ENCODE measurements at regions not wholly inside any gene's neighbourhood (a gene's known extent, or its start where the extent isn't known, plus 50 kb on each side); places are given as distances from the start of the nearest gene placed in this dataset.
A peak's percentile ranks its signal among the peaks of the same experiment; 100 is the strongest.
"Not testable (repeated sequence)": the region's sequence is repeated elsewhere in the genome, so short reads cannot be mapped to it uniquely, and the experiment has no call there.

DNA sequence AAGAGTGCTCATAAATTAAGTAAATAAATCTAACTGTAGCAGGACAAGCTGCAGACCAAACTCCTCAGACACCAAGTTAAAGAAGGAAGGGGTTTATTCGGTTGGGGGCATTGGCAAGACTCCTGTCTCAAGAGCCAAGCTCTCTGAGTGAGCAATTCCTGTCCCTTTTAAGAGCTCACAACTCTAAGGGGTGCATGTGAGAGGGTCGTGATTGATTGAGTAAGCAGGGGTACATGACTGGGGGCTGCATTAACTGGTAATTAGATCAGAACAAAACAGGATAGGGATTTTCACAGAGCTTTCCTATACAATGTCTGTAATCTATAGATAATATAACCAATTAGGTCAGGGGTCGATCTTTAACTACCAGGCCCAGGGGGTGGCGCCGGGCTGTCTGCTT lies 318.1 kb upstream of the TECRL start:
- not testable (repeated sequence) for DNase-seq (ENCODE audit: low read depth)

DNA sequence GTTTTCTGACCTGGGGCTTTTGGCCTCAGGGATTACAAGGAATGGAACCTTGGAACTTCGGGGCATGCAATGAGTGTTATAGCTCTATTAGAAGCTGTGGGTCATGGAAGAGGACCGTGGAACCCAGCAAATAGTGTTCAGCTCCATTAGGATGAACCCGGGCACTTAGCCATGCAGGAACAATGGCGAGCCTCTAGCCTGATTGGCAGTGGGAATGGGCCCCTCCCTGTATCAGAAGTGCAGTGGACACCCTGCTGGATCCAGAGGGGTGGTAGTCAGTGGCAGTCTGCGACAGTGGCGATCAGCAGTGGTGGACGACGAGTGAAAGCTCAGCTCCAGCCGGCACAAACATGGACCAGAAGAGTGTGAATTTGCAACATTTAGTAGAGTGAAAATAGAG lies 315.4 kb upstream of the TECRL start:
- no peak for DNase-seq (ENCODE audit: low read depth)

DNA sequence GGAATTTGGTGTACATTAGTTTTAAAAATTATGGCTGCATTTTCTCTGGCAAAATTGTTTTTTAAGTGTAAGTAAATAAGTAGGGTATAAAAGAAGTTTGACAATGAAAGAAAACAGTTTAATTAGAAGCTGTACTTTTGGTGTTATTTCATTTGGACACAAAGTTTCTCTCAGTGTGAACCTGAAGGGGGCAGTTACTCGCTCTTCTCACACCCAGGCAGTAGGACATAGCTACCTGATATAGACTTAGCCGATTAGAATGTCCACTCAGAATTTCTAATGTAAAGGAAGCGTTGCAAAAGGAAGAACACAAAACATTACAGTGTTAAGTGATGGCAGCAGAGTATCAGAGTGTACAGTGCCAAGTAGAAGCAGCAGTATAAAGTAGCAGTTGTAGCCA lies 311.9 kb upstream of the TECRL start:
- DNase-seq (ENCODE audit: low read depth), result no peak

DNA sequence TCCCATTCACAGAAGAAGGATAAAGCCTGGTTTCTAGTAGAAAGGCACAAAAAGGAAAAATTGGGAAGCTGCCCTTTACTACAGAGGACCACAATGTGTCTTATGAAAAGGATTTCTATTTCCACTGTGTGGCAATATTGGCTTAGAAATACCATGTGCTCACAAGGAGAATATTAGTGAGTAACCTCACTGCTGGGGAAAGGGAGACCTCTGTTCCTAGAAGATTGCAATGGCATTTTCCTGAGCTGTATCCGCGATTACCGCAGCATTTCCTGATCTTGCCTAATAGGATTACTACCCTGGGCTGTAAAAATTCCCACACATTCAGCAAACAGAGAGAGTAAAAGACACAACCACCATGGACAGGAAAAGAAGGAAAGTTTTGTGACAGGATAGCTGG lies 308.8 kb upstream of the TECRL start:
- peak; percentile 46 for DNase-seq (ENCODE audit: low read depth)

DNA sequence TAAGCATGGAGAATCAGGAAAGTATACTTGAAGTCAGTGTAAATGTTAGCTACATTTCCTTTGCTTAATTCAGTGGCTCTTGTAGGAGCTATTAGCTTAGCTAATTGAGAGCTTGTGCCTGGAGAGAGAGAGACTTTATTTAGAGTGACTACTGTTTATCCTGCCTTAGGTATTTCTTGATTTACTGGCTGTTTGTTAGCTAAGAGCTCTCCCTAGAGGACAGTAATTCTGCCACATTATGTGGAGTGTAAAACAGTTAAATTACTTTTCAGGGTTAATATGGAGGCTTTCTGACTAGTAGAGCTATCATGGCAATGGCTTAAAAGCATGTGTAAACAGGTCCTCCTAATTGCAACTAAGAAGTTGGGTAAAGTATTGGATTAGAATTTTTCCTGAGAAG lies 306.5 kb upstream of the TECRL start:
- DNase-seq (ENCODE audit: low read depth), result no peak

DNA sequence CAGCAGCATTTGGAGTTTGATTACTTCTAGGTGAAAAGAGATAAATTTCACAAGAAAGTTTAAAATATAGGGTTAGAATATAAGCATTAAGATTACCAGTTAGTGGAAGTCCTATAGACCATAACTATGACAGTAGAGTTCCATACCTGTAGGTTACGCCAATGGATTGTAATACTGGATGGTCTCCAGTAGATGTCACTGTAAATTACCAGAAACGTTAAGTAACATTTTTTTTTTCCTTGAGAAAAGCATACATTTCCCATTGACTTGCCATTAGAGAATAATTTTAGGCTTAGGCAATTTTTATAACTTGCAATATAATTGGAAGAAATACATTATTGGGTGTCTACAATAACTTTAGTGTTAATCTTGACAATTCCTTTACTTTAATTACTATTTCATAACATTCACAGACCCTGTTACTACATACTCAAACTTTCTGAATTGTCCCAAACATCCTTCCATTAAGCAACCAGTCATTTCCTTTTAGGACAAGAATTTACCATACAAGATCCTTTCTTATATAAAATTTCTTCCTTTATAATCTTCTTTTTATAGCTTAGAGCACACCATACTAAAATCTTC lies 304.1 kb upstream of the TECRL start:
- DNase-seq (ENCODE audit: low read depth), result peak; percentile 28

DNA sequence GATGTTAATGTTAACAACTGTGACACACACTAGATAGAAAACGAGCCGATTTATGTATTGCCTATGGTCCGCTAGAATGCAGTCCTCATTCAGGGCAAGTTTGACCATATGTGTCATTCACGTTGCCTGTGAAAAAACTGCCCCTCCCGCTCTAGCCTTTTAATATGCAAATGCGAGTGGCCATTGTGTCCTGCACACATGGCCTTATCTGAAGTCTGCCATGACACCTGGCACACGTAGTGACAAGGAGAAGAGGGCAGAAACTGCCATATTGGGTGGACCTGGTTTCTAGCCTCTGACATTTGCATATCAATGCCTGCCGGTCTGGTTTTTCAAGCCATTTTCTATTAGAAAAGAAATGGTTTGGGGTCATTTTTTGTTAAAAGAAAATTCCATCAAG lies 303.3 kb upstream of the TECRL start:
- no peak for DNase-seq (ENCODE audit: low read depth)

DNA sequence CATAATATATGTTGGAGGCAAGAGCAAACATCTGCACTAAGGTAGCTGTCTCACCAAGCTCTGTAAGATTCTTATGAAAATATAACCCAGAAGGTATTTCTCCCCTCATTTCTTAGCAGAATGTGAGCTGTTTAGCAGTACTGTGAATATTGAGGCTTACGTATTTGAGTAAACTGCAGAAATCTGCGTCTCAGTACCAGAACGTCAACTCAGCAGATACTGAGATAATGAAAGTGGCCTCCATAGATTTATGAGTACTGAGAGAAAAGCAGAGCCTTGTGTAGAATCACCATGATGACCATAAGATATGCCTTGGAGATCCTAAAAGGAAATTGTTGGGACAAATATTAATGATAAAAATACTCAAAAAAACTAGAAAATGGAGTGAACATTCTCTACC lies 296.7 kb upstream of the TECRL start:
- DNase-seq (ENCODE audit: low read depth), result no peak

DNA sequence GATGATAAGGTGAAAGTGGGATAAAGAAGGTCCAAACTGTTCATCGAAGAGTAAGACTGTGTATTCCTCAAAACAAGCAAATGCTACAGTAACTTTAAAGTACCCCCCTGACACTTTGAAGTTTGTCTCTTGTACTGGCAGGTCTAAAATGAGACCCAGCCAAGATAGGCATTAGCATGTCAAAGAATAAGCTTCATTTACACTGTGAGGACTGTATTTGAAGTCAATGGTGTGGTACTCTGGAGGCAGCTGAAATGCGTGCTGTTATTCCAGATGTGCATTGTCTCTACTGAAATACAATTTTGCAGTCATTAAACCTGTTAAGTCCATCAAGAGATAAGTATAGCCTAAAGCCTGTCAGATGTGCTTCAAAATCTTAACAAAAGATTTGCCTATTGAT lies 288.9 kb upstream of the TECRL start:
- DNase-seq (ENCODE audit: low read depth), result no peak

DNA sequence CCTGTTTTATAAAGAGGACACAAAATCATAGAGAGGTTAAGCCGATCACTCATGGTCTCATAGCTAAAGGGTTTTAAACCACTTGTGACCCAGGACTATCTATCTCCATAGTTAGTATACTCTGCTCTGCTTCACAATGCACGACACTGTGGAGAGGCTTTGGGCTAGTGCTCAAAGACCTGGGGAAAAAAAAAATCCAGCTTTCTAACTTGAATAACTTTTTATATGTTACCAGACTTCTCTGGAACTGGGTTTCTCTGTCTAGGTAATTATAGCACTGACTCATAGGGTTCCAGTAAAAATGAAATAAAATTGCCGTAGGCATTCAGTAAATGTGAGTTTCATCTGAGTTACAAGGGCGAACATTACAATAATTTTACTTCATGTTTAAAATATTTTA lies 273.7 kb upstream of the TECRL start:
- DNase-seq (ENCODE audit: low read depth), result no peak

DNA sequence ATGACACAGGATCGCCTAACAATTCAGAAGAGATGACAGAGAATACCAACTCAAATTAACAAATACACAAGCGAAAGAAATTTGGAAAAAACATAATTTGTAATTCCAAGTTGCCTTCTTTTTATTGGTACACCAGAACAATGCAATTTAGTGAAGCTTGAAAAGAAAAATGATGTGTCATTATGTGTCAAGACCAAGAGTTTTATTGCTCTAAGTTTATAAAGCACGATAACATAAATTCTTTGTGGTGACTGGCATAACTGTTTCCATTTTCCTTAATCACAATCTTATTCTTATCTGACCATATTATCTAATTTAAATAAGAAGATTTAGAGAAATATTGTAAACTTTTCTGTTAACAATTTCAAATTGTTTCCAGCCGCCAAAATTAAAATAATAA lies 273.2 kb upstream of the TECRL start:
- no peak for DNase-seq (ENCODE audit: low read depth)

DNA sequence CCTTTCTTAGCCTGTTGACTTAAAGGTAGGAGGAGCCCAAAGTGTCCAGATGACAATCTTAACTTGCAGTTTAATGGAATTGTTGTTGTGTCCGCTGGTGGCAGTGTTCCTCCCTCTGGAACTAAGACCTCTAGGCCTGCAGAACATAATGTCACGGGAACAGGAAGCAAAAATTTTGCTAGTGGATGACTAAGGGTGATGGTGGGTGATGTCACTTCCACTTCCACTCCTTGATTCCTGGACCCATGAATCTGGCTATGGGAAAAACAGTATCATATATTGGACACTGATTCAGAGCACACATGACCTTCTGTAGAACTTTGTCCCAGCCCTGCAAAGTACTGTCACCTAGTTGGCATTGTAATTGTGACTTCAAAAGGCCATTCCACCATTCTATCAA lies 263.9 kb upstream of the TECRL start:
- DNase-seq (ENCODE audit: low read depth), result not testable (repeated sequence)

DNA sequence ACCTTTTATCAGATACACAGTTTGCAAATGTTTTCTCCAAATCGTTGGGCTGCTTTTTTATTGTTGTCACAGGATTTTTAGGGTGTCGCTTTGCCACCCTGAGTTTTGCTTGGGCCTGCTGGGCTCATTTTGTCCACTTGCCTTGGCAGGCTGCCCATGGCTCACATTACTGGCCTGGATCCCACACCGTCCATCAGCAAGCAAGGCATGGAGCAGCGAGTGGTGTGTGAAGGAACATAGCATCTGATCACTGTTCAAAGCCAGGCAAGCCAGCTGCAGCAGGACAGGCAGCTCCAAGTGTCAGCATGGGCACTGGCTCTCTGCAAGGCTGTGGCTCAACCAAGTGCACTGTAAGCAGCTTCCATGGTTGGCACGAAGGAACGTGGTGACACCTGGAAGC lies 261.4 kb upstream of the TECRL start:
- no peak for DNase-seq (ENCODE audit: low read depth)

DNA sequence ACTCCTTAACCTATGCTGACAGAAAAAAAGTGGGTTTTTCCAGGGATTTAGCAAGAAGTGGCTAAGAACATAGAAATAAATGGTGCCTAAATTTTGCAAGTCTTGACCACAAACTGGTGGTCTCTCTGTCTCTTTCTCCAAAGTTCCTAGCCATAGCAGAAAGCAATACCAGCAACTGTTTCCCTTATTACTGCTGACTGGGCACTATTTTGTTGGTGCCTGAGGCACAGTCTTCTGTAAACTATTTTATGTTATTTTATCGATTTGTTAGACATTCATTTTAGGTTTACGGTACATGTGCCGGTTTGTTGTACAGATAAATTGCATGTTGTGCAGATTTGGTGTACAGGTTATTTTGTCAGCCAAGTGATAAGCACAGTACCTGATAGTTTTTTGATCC lies 234.6 kb upstream of the TECRL start:
- no peak for DNase-seq (ENCODE audit: low read depth)

DNA sequence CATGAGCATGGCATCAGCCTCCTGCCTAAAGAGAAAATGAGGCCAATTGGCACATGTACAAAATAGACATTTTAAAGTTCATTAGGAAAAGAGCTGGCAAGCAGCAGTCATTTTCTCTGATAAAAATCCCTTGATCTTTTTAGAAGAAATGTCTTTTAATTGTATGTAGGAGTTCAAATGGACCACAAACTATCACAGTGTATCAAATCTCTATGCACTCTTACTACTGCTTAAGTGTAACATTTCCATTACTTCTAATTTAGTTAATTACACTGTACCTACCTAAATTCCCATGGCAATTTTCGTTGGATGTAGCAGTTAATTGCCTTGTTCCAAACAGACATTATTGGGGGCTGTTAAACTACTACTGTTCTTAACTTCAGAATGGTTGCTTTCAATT lies 233.7 kb upstream of the TECRL start:
- no peak for DNase-seq (ENCODE audit: low read depth)

DNA sequence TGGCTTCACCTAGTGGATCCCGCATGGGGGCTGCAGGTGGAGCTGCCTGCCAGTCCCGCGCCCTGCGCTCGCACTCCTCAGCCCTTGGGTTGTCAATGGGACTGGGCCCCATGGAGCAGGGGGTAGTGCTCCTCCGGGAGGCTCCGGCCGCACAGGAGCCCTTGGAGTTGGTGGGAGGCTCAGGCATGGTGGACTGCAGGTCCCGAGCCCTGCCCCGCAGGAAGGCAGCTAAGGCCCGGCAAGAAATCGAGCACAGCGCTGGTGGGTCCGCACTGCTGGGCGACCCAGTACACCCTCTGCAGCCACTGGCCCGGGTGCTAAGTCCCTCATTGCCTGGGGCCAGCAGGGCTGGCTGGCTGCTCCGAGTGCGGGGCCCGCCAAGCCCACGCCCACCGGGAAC lies 231.2 kb upstream of the TECRL start:
- DNase-seq (ENCODE audit: low read depth), result not testable (repeated sequence)

DNA sequence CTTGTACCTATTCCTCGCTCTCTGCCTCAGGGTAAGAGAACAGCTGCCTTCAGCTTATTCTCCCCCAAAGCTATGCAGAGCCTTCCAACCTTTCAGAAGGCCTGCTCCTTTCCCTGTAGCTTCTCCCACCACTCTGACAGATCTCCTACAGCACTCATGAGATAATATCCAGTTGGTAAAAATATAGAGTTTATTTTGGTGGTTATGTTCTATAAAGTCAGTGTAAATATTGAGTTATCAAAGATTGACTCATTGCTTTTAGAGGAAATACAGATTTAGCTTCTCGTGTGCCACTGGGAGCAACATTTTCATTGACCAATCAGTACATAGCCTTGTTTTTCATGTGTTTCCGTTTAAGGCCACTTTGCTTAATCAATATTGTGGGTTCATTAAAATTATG lies 216.2 kb upstream of the TECRL start:
- DNase-seq (ENCODE audit: low read depth), result no peak

DNA sequence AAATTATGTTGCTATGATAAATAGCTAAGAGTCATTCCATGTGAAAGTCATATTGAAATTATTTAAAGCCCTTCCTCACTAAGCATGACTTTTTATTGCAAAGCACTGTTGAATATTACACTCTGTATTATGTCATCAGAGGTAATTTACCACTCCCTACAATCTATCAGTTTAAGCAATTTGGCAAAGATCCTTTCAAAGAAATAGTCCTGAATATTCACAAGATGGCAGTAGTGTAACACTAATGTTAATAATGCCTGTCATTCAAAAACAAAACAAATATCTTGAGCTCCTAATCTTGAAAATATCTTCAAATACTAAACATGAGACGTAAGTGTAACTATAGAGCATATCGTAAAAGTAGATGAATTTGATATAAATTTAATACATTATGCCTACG lies 208.6 kb upstream of the TECRL start:
- DNase-seq (ENCODE audit: low read depth), result no peak

DNA sequence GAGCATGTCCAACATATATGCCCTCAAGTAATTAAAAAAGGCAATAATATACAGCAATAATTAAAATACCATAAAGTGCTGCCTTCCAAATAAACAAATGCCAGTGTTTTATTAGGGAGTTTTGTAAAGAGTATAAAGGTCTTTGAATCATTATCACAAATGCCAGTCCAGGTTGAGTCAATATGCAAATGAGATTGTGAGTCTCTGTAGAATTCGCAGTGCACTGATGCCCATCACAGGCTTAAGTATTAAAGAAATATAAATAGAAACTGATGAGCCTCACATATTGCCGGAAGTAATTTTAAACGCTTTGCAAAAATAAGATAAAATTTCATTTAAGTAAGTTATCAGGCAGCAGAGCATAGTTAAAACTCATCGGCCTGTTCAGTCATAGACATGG lies 205.0 kb upstream of the TECRL start:
- no peak for DNase-seq (ENCODE audit: low read depth)

DNA sequence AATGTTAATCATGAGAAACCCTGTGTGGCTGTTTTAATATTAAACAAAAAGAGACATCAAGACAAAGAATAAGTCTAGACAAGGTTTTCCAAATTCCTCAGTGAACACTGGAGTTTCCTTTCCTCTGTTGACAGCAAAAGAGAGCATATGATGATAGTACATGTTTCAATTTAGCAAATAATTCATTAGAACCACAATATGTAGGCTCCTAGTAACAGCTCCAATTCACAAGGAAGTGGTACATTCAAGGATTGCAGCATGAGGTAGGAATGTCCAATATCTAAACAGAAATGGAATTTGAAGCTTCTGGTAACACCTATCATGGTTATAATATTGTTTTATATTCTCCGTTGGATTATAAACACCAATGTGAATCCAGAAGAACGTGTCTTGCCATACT lies 203.8 kb upstream of the TECRL start:
- DNase-seq (ENCODE audit: low read depth), result no peak

DNA sequence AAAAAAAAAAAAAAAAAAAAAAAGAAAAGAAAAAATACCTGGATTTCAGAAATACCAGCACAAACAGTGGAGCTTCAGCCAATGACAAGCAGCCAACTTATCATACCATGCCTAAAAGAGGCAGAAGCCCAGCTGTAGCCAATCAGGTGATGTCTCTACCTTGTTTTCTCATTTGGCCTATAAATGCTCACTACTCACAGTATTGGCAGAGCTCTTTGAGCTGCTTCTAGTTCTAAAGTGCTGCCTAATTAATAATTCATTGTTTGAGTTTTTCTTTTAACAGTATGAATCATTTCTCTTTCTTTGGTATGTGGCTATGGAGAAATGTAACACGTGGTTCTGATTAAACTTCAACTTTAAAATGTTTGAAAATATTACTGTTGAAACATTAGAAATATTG lies 188.8 kb upstream of the TECRL start:
- DNase-seq (ENCODE audit: low read depth), result no peak

DNA sequence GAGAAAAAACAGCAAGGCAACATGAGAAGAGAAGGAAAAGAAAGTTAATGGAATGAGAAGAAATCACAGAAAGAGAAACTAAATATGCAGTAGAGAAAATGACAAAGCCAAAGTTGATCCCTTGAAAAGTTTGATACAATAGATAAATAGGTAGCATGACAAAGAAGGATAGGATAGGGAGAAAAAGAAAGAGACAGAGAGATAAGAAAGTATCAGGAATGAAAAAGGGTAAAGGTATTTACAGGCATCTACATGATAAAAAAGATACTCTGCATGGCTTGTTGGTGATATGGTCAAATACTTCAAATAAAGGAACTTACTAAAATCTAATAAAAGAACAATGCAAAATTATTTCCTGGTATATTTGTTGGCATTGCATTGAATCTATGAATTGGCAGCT lies 185.5 kb upstream of the TECRL start:
- DNase-seq (ENCODE audit: low read depth), result no peak

DNA sequence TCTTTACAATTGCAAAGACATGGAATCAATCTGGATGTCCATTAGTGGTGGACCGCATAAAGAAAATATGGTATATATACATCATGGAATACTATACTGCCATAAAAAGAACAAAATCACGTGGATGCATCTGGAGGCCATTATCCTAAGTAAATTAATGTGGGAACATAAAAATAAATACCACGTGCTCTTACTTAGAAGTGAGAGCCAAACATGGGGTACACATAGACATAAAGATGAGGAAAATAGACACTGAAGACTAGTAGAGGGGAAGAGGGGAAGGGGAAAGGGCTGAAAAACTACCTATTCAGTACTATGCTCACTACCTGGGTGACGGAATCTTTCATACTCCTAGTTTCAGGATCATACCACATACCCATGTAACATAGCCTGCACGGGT lies 179.3 kb upstream of the TECRL start:
- DNase-seq (ENCODE audit: low read depth), result no peak

DNA sequence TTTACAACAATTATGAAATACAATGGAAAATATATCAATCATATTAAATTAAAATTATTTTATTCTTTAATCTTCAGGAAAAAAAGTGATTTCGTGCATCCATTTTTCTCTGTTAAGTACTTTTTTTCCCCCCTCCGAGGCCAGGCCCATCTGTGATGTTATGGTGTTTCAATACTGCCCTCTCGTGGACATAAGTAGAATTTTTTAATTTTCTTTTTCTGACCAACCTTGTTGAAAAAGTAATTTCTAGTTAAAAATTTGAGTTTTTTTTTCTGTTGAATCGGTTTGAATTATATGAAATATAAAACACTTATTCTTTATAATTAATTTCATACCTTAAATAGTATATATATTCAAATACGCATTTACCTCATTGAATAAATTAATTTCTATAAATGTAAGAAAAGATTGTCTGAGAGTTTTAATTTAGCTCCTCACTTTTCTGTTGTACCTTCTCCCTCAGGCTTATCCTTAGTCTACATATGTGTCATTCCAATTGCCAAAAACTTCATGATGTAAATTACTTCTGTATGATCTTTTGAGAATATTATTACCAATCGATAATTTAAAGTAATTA lies 175.8 kb upstream of the TECRL start:
- DNase-seq (ENCODE audit: low read depth), result peak; percentile 24

DNA sequence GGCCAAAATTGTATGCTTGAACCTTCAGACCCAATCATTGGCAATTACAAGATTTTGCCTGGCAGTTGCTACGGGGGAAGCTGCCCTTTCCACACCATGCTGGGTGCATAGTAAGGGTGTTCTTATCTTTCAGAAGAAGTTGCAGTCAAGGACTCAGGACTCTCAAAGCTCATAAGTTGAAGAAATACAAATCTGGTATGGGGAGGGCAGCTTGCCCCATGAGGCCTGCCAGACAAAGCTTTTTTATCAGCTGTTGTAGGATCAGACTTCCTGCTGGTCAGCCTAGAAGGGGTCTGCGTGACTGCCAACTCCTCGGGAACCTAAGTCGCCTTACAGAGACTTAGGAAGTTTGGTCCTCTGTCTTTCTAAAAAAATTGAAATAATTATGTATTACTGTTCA lies 174.9 kb upstream of the TECRL start:
- no peak for DNase-seq (ENCODE audit: low read depth)
